ENCODE measurements at regions not wholly inside any gene's neighbourhood (a gene's known extent, or its start where the extent isn't known, plus 50 kb on each side); places are given as distances from the start of the nearest gene placed in this dataset.

DNA sequence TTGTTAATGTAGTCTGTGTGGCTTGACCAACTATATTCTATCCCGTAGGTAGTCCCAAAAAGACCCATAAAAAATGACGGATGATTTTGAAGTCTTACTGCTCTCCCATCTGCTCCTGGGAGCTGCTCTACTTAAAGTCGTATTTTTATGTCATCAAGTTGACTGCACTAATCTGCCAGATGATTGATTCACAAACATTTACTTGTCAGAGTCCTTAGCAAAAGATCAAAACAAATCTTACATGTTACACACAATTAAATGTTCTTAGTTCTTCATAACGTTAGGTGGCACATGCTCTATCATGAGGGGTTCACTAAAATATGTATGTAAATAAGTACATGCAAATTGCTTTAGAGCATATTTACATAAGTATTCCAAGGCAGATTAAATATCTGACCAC is 498.3 kb upstream of the LRRTM4 start:
- TF ChIP-seq, protein P1, sequence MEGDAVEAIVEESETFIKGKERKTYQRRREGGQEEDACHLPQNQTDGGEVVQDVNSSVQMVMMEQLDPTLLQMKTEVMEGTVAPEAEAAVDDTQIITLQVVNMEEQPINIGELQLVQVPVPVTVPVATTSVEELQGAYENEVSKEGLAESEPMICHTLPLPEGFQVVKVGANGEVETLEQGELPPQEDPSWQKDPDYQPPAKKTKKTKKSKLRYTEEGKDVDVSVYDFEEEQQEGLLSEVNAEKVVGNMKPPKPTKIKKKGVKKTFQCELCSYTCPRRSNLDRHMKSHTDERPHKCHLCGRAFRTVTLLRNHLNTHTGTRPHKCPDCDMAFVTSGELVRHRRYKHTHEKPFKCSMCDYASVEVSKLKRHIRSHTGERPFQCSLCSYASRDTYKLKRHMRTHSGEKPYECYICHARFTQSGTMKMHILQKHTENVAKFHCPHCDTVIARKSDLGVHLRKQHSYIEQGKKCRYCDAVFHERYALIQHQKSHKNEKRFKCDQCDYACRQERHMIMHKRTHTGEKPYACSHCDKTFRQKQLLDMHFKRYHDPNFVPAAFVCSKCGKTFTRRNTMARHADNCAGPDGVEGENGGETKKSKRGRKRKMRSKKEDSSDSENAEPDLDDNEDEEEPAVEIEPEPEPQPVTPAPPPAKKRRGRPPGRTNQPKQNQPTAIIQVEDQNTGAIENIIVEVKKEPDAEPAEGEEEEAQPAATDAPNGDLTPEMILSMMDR (IDR thresholded peaks at IDR 0.05), result no peak
- TF ChIP-seq POLR2AphosphoS5 (IDR thresholded peaks at IDR 0.05), result no peak
- TF ChIP-seq EP300 (IDR thresholded peaks at IDR 0.05), result no peak

Data from sigmoid colon (tissue), 4 donors.